GM21423 (cell line): ENCODE measurements at regions not wholly inside any gene's neighbourhood (a gene's known extent, or its start where the extent isn't known, plus 50 kb on each side); places are given as distances from the start of the nearest gene placed in this dataset.

ENCODE experiments used
- ATAC-seq: cut with Tn5 transposase; IDR thresholded peaks from one replicate; pipeline ENCODE4 v1.9.1; 2021; ENCODE audit warnings: mild to moderate bottlenecking, moderate library complexity; ENCODE audit not compliant: unreplicated experiment

GRCh38 chr7:110095372-110096052 lies 995.4 kb upstream of the LRRN3 start:
- ATAC-seq, result no peak

GRCh38 chr7:110104243-110104642 lies 986.7 kb upstream of the LRRN3 start:
- ATAC-seq, result no peak

GRCh38 chr7:110105307-110105706 lies 985.6 kb upstream of the LRRN3 start:
- no peak for ATAC-seq

- no peak for ATAC-seq
Measured at GRCh38 chr7:110105840-110106239, 985.1 kb upstream of the LRRN3 start.

GRCh38 chr7:110119883-110120581 lies 970.9 kb upstream of the LRRN3 start:
- no peak for ATAC-seq

GRCh38 chr7:110129159-110129558 lies 961.8 kb upstream of the LRRN3 start:
- no peak for ATAC-seq

GRCh38 chr7:110130669-110131068 lies 960.3 kb upstream of the LRRN3 start:
- no peak for ATAC-seq

GRCh38 chr7:110131344-110131743 lies 959.6 kb upstream of the LRRN3 start:
- ATAC-seq, result no peak

GRCh38 chr7:110139056-110139455 lies 951.9 kb upstream of the LRRN3 start:
- ATAC-seq, result no peak

GRCh38 chr7:110142939-110143526 lies 947.9 kb upstream of the LRRN3 start:
- no peak for ATAC-seq

- no peak for ATAC-seq
Measured at GRCh38 chr7:110144599-110144998, 946.3 kb upstream of the LRRN3 start.

- no peak for ATAC-seq
Measured at GRCh38 chr7:110148054-110148453, 942.9 kb upstream of the LRRN3 start.

GRCh38 chr7:110153222-110153621 lies 937.7 kb upstream of the LRRN3 start:
- no peak for ATAC-seq

- no peak for ATAC-seq
Measured at GRCh38 chr7:110156511-110156910, 934.4 kb upstream of the LRRN3 start.

GRCh38 chr7:110157631-110158362 lies 933.1 kb upstream of the LRRN3 start:
- ATAC-seq, result no peak

GRCh38 chr7:110168010-110168409 lies 922.9 kb upstream of the LRRN3 start:
- ATAC-seq, result no peak

- no peak for ATAC-seq
Measured at GRCh38 chr7:110170841-110171240, 920.1 kb upstream of the LRRN3 start.

GRCh38 chr7:110177463-110177862 lies 913.5 kb upstream of the LRRN3 start:
- no peak for ATAC-seq

- no peak for ATAC-seq
Measured at GRCh38 chr7:110179037-110179436, 911.9 kb upstream of the LRRN3 start.

- no peak for ATAC-seq
Measured at GRCh38 chr7:110181768-110182167, 909.2 kb upstream of the LRRN3 start.

- ATAC-seq, result no peak
Measured at GRCh38 chr7:110186334-110186733, 904.6 kb upstream of the LRRN3 start.
